GM18505 (cell line): ENCODE measurements at regions not wholly inside any gene's neighbourhood (a gene's known extent, or its start where the extent isn't known, plus 50 kb on each side); places are given as distances from the start of the nearest gene placed in this dataset.
"Not testable (repeated sequence)": the region's sequence is repeated elsewhere in the genome, so short reads cannot be mapped to it uniquely, and the experiment has no call there.

Source experiments
- ATAC-seq: cut with Tn5 transposase; IDR thresholded peaks from one replicate; pipeline ENCODE4 v1.9.1; 2021; ENCODE audit not compliant: unreplicated experiment
- POLR2A ChIP-seq: IDR thresholded peaks from 4 replicates; pipeline ENCODE4 v1.6.1; 2011; ENCODE audit warnings: borderline replicate concordance; ENCODE audit not compliant: insufficient read depth, insufficient read length; ENCODE audit errors: extremely low read depth

GRCh38 chr7:26988836-26989374, 106.9 kb downstream of the HOXA1 start:
- ATAC-seq: no peak
- TF ChIP-seq POLR2A: no peak

GRCh38 chr7:26987338-26987737, 108.5 kb downstream of the HOXA1 start:
- ATAC-seq: no peak

GRCh38 chr7:26978146-26978545, 113.8 kb upstream of the SKAP2 start:
- ATAC-seq: no peak
- TF ChIP-seq POLR2A: no peak

More at GRCh38 chr7:26987338-26987737, 108.5 kb downstream of the HOXA1 start:
- no peak for TF ChIP-seq POLR2A

GRCh38 chr7:26976840-26977239, 112.5 kb upstream of the SKAP2 start:
- no peak for ATAC-seq
- no peak for TF ChIP-seq POLR2A

- not testable (repeated sequence) for ATAC-seq
Observed at GRCh38 chr7:26971924-26972323, 107.5 kb upstream of the SKAP2 start.

GRCh38 chr7:26965724-26966123, 101.3 kb upstream of the SKAP2 start:
- TF ChIP-seq POLR2A: no peak
- ATAC-seq: no peak

- no peak for ATAC-seq
- TF ChIP-seq POLR2A: no peak
Observed at GRCh38 chr7:26964156-26964808, 99.9 kb upstream of the SKAP2 start.

GRCh38 chr7:26959290-26959689, 94.9 kb upstream of the SKAP2 start:
- no peak for ATAC-seq
- TF ChIP-seq POLR2A: no peak

GRCh38 chr7:26958834-26959233, 94.4 kb upstream of the SKAP2 start:
- ATAC-seq: no peak
- TF ChIP-seq POLR2A: no peak

GRCh38 chr7:26955516-26955915, 91.1 kb upstream of the SKAP2 start:
- TF ChIP-seq POLR2A: no peak
- ATAC-seq: no peak

GRCh38 chr7:26954951-26955350, 90.6 kb upstream of the SKAP2 start:
- TF ChIP-seq POLR2A: no peak

GRCh38 chr7:26951407-26951950, 87.1 kb upstream of the SKAP2 start:
- no peak for TF ChIP-seq POLR2A
- no peak for ATAC-seq

More at GRCh38 chr7:26954951-26955350, 90.6 kb upstream of the SKAP2 start:
- no peak for ATAC-seq

GRCh38 chr7:26950889-26951288, 86.5 kb upstream of the SKAP2 start:
- ATAC-seq: no peak
- no peak for TF ChIP-seq POLR2A

GRCh38 chr7:26949319-26949718, 84.9 kb upstream of the SKAP2 start:
- TF ChIP-seq POLR2A: no peak
- ATAC-seq: no peak
